ENCODE measurements at regions not wholly inside any gene's neighbourhood (a gene's known extent, or its start where the extent isn't known, plus 50 kb on each side); places are given as distances from the start of the nearest gene placed in this dataset.

DNA sequence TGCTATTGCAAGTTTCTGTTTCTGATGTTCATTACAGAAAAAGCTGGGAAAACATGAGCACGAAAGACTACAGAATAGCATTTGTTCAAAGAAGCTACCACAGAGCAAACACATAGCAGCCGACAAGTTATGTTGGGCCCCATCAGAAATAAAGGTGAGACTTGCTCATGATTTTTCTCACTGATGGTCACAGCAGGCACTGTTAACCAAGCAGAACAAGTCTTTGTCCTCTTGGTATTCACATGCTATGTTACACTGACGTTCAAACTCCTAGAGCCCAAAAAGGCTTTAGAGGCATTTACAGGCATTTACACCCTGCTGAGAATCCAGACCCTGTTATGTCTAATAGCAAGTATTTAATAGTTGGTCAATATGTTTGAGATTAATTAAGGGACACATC is 235.0 kb upstream of the HNMT start:
- no peak for DNase-seq

- DNase-seq = no peak
Observed at GRCh38 chr2:137737559-137737958, 226.7 kb upstream of the HNMT start.

- DNase-seq = no peak
Observed at GRCh38 chr2:137741784-137742362, 222.4 kb upstream of the HNMT start.

- no peak for DNase-seq
Observed at GRCh38 chr2:137747509-137747908, 216.8 kb upstream of the HNMT start.

GRCh38 chr2:137748533-137748932 is 215.7 kb upstream of the HNMT start:
- no peak for DNase-seq

DNA sequence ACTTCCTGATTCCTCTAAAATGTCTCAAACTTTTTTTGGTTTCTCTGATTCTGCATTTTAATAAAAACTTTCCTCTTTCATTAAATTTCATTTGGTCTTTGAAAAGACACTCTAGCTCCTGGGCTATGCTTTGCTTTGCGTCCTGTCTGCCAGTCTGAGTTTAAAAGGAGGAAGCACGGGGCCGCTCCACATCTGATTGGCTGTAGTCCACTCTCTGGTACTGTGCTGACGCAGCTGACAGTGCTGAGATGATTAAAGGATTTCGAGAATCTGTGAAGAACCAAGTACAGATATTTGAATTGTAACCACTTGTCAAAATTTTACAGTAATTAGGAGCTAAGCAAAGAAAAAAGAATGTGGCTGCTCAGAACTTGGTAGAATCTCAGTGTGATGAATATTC is 199.6 kb upstream of the HNMT start:
- no peak for DNase-seq

GRCh38 chr2:137769406-137769805 is 194.9 kb upstream of the HNMT start:
- no peak for DNase-seq

- DNase-seq = no peak
Observed at GRCh38 chr2:137770166-137770565, 194.1 kb upstream of the HNMT start.

- no peak for DNase-seq
Observed at GRCh38 chr2:137771064-137771463, 193.2 kb upstream of the HNMT start.

DNA sequence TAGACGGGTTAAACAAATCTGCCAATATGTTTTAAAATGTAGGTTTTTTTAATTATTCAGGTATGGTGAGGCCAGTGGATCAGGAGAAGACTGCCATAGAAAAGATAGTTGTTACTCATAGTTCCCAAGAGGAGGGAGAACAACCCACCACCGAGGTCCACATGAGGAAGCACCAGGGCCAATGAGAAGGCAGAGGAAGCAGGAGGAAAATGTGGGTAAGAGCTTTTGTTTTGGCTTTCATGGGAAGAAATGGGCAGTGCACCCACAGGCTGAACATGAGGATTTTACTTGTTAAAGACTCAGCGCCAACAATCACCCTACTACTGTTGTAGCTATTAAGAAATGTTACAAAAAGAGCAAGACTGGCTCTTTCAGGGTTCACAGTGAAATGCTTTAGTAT is 191.8 kb upstream of the HNMT start:
- DNase-seq = no peak

DNA sequence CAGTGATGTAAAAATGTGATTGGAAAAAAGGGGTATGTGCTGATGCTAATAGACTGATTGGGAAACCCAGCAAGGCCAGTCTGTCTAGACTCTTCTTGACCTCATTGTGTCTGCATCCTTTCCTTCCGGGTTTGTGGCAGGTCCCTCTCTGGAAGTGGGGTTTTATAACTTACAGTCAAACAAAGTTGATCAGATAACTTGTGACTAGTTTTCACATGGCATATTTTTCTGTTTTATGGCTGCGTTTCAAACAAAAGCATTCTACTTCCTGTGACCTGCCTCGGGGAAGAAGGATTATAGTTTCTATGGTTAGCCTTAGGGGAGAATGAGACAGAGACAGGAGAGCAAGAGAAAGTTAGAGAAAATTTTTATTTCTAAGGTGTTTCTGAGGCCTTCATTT is 188.7 kb upstream of the HNMT start:
- no peak for DNase-seq

- no peak for DNase-seq
Observed at GRCh38 chr2:137776697-137777096, 187.6 kb upstream of the HNMT start.

DNA sequence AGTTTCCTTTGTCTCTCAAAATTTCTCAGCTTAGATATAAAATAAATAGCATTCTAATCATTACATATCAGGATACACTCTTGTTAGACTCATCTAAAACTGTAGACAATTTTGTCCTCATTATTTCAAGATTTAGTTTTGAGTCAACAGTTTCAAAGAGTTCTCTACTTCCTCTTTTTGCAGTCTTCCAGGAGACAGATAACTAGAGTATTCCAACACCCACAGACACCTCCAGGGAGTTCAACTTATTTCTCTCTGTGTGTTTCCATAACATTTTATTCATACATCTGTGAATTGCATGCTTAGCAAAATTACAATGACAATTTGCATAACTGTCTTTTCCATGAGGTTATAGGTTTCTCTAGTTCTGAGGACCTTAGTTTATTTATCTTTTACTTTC is 166.6 kb upstream of the HNMT start:
- DNase-seq = no peak

GRCh38 chr2:137799600-137799999 is 164.7 kb upstream of the HNMT start:
- no peak for DNase-seq

DNA sequence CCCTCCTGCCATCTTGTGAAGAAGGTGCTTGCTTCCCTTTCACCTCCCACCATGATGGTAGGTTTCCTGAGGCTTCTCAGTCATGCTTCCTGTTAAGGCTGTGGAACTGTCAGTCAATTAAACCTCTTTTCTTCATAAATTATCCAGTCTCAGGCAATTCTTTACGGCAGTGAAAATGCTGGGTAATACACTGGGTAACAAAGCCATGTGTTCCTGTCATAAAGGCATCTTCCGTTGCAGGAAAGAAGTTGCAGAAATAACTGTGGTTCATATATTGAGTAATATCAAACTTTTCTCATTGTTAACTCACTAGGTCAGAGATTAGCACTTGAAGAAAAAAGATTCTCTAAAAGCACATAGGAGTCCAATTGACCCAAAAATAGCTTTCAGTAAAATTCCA is 163.9 kb upstream of the HNMT start:
- DNase-seq = no peak

GRCh38 chr2:137801228-137801627 is 163.0 kb upstream of the HNMT start:
- no peak for DNase-seq

DNA sequence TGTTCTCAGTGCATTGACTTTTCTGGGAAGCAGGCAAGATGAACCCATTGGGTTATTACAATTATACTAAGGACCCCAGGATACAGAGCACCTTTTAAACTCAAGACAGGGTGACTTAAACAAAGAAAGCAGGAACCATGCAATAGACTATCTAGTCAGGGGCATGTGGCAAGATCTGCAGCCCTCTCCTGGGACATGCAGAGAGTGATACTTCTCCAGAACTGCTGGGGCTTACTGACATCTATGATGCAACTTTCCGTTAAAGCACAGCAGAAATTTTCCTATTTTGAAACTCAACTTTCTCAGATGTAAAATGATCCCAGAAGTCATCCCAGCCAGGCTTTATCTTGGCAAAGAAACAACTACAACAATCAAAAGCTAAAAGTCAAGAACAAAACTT is 162.2 kb upstream of the HNMT start:
- DNase-seq = no peak

- no peak for DNase-seq
Observed at GRCh38 chr2:137806068-137806805, 158.0 kb upstream of the HNMT start.

GRCh38 chr2:137809252-137809651 is 155.0 kb upstream of the HNMT start:
- DNase-seq = no peak

DNA sequence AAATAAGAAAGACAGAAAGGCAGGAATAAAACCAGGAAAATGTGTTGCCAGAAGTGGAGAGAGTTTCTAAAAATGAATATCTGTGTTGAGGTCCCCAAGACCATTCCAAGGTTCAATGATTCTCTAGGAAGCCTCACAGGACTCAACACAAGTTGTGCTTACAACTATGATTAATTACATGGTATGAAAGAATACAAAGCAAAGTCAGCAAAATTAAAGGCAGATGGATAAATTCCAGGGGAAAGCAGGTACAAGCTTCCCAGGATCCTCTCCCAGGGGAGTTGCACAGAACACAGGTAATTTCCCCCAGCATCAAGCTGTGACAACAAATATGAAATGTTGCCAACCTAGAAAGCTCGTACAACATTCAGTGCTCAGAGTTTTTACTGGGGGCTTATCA is 154.4 kb upstream of the HNMT start:
- no peak for DNase-seq

DNA sequence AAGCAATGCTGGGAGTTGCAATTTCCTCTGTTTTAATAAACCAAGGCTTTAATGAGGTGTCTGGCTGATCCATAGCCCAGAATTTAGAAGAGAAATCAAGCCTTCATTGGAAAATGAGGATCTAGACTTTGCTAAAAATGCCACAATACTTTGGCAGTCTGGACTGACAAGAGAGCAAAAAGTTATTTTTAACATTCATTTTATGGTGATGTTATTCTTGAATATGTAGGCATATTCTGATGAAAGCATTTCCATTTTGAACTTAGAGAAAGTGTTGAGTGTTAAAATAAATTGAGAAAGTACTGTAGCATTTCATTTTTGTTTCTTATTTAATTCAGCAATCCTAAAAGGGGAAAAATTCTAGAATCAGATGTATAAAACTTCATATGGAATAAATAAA is 151.8 kb upstream of the HNMT start:
- DNase-seq = no peak

DNA sequence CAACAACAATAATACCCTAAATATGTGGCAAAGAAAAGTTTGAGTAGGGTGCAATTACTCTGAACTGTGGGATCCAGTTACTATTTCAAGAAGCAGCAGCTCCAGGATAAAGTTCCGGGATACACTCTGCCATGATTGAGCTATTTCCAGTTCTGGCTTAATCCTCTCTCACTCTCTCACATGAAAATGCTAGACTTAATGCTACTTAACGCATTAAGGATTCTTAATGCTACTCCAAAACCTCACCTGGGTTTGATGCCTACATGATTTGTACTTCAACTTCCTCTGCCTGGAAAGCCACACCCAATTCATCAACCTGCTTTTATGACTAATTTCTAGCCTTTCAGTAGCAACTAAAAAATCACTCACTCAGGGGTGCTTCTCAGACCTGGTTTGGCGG is 151.1 kb upstream of the HNMT start:
- no peak for DNase-seq

DNA sequence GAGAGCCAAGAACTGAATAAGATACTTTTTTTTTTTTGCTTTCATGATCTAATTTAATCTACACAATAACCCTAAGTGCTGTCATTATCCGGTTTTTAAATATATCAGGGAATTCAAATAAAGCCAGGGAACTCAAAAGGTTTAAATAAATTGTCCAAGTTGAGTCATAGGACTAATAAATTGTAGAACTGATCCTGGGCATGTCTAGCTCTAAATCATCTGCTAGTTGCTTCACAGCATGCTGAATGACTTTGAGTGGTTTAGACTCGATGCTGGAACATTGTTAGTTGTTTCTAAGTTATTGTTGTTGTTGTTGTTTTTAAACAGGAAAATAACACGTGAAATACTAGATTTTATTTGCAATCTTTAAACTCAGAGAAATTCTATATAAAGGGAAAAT is 147.2 kb upstream of the HNMT start:
- no peak for DNase-seq

- no peak for DNase-seq
Observed at GRCh38 chr2:137823196-137823595, 141.1 kb upstream of the HNMT start.

DNA sequence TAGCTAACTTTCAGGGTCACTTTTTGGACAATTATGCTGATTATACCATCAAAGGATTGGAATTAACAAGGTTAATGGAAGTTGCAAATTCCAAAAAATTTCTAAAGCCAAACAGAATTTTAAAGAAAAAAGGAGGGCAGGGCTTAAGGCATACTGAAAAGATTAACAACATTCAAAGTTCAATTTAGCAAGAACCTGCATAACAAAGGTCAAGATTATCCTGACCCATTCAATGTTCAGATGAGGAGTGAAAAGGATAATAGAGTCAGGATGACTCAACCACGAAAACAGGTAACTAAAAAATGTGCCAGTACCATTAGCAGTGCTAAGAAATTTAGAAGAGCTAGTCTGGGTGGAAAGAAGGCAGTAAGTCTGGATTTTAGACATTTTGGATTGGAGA is 139.8 kb upstream of the HNMT start:
- no peak for DNase-seq

All from skin of body (tissue), 1 donor.